ENCODE measurements at regions not wholly inside any gene's neighbourhood (a gene's known extent, or its start where the extent isn't known, plus 50 kb on each side); places are given as distances from the start of the nearest gene placed in this dataset.

DNA sequence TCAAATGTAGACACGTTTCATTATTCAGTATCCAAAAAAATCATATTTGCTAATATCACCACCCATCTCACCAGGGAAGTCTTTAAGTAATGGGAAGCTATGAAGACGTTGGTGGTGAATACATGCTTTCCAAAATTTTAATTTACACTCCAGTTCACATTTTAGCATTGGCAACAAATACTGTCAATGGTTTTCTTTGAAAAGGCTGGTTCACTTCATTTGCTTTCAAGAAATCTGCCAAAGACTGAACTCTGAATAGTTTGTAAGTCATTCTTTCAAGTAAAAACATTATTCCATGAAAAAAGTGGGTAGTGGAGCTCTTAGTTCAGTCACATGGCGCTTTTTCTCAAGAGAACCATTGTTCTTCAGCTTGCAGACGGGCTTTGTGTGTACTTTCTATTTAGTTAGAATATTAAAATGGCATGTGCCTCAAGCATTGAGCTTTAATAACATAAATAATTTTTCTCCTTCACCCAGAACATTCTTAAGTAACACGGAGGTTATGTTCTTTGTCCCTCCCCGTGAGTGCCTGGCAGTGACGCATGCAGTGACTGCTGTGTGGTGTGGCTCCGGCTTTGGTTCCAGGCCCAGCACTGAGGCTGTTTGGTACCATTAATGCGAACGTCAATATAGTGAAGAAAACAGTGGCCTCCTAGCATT, 300.0 kb upstream of the HDAC4 start:
- no peak for DNase-seq

DNA sequence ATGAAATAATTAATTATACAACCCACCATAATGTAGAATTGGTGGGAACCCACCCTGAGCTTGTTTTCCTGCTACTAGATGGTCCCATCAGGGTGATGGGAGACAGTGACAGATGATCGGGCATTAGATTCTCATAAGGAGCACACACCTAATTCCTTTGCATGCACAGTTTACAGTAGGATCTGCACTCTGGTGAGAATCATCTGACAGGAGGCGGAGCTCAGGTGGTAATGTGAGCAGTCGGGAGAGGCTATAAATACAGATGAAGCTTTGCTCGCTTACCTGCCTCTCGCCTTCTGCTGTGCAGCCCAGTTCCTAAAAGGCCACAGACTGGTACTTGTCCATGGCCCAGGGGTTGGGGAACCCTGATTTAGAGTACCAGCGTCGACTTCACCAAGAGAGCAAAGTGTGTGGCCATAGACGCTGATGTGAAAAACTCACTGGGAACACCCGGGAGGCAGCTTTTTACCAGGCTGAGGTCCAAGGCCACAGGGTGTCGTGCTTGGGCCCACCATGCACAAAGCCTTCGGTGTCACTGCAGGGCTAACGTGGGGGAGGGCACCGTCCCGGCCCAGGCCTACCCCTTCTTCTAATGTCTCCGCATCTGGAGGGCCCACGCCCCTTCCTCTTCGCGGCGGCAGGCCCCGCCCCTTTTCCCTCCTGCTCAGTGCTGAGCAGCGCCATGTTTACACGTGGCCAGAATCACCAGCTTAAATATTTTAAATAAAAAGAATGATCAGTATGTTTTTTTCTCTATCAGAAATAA, 296.8 kb upstream of the HDAC4 start:
- DNase-seq, result no peak

DNA sequence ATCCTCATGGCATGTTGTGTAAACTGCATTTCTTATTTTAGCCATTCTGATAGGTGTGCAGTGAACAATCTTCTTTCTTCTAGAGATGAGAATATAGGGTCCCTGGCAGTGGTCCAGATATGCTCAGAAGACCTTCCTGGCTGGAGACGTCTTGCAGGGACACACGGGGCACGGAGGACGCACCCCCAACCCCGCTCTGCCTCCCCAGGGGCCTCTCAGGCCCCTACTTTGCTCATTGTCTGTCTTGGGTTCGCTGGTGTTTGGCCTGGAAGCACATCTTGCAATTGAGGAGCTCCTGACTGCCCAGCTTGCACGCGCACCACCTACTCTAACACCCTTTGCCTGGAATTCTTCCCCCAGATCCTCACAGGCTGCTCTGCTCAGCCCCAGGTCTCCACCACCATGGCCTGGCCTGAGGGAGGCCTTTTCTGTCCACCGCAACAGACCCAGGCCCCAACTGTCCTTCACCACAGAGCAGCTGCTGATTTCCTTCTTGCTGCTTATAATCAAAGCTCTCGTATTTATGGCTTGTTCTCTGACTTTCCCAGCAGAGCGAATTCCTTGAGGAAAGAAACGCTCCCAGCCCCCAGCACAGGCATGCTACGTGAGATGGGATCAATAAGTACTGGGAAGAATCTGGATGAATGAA, 295.9 kb upstream of the HDAC4 start:
- no peak for DNase-seq

DNA sequence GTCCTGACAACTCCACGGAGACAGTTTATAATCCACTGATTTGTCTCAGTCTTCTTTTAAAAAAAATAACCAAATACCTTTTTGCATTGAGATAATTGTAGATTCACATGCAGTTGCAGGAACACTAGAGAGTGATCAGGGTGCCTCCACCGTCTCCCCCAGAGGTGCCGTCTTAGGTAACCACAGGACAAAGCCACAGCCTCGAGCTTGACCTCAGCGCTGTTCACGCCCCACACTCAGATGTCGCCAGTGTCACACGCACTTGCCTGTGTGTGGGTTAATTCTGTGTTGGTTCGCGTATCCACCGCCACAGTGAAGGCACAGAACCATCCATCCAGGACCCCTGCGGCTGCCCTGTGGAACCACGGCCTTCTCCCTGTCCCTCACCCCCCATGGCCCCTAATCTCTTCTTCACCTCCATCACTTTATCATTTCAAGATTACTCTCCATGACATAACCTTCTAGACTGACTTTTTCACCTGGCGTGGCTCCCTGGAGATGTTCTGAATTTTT, 295.0 kb upstream of the HDAC4 start:
- no peak for DNase-seq

DNA sequence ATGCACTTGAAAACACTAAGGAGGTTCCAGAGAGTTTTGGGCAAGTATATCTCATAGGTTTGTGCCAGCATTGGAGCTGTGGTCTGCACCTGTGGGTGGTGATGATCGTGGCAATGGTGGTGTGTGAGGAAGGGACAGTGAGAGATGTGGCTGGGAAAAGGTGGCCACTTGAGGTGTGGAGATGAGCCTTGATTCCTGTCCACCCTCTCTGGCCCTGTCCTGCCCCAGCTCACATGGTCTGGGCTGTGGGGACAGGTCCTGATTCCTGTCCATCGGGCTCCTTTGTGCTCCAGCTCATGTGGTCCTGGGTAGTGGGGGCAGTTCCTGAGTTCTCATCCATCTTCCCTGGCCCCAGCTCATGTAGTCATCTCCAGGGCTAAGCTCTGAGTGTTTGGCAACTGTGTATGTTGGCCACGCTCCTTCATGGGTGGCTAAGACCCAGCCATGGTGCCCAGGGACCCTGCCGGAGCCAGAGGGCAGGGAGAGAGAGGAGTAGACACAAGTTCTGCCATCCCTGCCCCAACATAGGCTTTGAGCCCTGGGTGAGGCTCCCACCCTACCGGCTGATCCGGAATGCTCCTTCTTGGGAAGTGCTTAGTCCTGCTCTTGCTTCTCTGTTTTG, 294.4 kb upstream of the HDAC4 start:
- DNase-seq, result no peak

DNA sequence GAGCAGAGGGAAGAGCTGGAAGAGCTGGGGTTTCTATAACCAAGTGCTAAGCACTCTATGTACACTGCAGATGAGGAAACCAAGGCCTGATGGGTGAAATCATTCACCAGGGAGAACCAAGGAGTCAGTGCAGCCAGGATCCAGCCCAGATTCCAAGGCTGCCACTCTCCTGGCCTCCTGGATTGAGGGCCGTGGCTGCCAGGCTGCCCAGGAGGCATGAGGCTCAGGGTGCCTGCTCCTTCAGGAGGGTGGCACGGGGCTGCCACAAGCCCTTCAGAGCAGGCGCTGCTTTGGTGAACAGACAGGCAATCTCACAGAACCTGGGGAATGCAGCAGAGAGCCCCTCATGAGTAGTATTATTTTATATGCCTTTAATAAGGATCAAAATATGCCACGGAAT, 293.7 kb upstream of the HDAC4 start:
- no peak for DNase-seq

DNA sequence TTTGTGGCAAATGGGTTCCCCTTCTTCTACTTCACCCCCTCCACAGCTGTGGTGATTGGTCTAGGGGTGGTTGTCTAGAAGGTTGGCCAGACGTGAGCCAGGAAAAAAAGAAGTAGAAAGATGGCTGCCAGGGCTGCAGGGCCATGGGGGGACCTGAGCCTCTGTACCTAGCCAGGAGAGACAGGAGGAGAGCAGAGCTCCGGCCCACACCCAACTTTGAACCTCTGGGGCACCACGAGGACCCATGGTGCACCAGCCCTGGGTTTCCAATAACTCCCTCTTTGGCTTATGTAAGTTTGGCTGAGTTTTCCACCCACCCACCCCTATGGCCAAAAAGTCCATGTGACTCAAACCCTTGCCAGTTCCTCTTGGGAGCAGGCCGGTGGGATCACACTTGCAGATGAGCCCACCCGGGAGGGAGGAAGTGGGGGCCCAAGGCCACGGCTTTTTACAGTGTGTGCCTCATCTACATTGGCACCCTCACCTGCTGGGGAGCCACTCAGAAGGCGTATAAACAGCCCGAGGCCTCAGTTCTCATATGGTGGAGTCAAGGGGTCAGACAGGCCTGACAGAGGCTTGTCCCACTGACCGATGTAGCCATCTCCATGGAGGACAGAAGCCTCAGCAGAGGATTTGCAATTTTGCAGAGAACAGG, 293.1 kb upstream of the HDAC4 start:
- DNase-seq, result no peak

DNA sequence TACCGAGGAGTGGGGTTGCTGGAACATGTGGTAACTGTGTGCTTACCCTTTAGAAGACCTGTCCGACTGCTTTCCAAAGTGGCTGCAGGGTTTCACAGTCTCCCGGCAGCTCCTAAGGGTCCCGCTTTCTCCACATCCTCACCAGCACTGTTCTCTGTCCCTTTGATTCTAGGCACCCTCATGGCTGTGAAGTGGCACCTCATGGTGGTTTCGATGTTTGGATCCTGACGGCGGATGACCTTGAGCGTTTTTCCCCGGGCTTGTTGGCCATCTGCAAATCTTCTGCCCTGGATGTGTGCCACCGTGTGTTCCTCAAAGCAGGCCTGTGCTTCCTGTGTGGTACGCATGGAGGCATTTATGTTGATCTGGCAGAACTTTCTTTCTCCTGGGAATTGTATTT, 292.5 kb upstream of the HDAC4 start:
- DNase-seq, result no peak

DNA sequence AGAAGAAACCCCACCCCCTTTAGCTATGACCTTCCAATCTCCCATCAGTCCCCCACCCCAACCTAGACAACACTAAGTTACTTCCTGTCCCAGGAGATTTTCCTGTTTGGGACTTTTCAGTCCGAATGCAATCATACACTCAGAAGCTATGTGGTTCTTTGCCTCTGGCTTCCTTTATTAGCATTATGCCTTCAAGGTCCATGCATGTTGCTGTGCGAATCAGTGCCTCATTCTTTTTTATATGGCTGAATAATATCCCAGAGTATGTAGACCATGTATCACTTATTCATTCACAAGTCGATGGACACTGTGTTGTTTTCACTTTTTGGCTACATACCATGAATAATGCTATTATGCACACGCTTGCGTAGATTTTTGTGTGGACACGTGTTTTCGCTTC, 292.1 kb upstream of the HDAC4 start:
- no peak for DNase-seq

DNA sequence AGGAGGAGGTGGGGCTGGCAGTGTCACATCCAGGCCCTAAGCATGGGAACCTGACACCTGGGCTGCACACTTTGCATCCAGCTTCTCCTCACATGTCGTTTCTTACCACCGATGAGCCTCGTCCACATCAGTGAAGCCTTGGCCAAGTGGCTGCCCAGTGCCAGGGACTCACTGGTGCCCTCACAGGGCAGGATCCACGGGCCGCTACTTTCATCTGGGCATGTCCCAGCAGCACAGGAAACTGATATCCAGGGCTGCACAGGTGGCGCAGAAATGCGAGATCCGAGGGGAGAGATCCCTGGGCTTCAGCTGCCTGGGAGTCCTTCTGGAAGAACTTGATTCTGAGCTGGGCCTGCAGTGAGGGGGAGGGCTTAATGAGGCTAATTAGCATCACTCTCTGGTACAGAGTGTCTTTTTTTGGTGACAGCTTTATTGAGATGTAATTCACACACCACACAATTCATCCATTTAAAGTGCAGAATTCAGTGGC, 291.6 kb upstream of the HDAC4 start:
- no peak for DNase-seq

DNA sequence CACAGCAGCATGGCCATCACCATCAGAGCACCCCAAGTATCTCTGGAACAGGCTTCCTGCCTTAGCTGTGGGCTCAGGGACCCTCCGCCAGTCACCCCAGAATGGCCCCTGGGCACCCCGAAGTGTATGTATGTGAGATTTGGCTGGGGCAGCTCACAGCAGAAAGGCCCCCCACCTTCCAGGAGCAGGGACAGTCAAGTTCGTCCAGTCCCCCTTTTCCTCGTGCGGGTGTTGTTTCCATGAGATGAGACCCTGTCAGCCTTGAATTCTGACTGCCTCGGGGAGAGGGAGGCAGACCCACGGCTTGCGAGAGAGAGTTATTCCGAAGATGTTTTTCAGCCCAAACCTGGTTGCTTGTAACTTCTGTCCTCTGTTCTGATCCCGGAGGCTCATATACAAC, 290.9 kb upstream of the HDAC4 start:
- DNase-seq, result no peak

DNA sequence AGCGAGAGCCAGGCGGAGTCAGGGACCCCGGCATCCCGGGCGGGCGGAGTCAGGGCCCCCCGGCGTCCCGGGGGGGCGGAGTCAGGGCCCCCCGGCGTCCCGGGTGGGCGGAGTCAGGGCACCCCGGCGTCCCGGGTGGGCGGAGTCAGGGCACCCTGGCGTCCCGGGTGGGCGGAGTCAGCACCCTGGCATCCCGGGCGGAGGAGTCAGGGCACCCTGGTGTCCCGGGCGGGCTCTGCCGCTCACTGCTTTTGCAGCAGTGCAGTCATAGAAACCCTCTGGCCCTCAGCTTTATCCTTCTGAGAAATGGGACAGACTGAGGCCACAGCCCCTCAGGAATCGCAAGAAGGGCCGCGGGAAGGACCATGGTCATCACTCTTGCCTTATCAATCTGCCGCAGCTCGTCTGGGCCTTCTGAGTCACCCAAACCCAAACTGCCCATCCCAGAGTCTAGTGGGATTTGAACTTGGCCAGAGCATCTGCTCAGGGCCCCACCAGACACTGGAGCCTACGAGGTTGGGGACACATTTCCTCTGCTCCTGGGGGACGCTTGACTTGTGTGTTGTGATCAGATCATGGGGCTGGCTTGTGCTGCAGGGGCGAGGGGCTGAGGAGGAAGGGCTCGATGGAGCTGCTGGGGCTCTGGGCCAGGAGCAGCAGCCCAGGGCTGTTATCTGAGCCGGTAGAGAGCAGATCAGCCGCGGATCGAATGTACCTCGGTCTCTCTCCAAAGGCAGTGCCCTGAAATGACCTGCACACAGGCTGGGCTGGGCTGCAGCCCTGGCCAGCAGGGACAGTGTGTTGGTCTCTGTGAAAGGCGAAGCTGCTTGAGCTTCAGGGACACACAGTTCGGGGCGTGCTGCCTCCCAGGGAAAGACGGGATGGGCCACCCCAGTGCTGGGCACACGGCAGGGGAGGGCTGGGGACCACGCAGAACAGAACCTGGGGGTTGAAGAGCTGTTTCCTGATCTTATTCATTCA, 290.1 kb upstream of the HDAC4 start:
- no peak for DNase-seq

DNA sequence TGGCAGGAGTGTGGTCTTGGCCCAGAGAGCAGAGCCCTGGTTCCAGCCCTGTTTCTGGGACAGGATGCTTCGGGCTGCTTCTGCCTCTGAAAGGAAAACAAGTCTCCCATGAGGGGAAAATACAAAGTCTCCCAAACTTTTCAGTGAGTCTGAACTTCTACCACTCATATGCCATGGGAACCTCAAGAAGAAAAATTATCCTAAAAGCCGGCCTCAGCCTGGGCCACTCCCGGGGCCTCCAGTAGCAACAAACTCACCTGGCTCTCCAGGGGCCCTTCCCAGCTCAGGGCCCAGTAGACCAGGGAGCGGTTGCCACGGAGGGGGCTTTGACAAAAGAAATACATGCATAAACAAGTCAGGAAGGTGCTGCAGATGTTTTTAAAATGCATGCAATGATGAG, 289.2 kb upstream of the HDAC4 start:
- DNase-seq, result no peak

DNA sequence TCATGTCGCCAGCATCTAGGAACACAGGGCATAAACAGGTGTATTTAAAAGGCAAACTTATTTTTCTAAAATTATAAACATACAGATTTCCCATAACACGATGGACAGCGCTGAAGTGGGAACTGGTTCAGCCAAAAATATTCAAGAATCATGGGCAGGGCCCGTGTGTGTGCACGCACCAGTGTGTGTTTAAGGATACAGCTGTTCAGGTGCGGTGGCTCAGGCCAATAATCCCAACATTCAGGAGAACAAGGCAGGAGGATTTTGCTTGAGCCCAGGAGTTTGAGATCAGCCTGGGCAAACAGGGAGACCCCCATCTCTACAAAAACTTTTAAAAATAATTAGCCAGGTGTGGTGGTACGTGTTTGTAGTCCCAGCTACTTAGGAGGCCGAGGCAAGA, 288.6 kb upstream of the HDAC4 start:
- DNase-seq, result no peak

DNA sequence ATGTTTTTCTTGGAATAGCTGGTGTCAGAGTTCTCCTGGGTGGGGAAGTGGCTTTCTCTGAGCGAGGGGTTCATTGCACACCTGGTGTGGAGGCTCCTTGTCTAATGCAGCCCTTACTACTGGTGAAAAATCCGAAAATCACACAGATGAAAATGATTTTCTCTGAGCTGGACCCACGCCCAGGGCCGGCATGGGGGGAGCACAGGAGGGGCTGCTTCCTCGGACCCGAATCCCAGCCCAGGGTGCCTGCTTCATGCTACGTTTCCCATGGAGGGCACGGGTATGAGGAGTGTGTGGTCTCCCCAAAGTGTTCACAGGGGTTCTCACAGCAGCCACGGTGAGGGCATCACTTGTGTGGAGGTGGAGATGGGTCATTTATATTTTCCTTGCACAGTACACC, 288.0 kb upstream of the HDAC4 start:
- DNase-seq, result no peak

DNA sequence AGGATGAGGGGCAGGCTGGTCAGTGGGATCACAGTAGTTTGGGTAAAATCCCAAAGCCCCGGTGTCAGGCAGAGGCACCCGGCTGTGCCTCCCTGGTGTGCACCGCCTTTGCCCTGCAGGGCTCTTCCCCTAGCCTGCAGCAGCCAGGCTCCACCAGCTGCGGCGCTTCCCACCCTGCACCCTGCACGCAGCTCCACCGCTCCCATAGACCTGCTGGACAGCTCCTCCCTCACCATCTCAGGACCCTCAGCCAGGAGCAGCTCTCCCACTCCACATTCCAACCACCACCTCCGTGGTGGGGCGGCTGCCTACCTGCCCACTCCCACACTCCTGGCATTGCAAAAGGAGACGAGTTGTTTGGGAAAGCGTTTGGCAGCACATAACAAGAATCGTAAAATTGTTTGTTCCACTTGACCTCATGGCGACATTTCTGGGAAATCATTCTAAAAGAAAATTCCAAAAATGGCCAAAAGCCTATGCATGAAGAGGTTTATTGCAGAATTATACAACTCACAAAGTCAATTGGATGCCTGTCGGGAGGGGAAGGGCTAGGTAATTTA, 287.4 kb upstream of the HDAC4 start:
- DNase-seq, result no peak

DNA sequence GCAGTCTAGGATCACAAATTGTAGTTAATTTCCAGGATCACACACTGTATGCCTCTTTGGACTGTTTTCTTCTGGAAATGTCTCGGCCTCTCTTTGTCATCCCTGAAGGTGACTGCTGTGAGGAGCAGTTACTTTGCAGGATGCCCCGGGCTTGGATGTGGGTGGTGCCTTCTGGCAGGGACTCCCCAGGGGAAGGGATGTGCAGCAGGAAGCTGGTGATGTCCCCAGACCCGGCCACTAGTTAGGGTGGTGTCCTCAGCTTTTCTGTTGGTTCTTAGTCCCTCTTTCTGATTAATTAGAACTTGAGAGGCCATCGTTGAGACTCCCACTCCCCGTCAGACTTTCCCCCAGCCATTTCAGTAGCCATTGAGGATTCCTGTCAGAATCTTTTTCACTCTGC, 286.6 kb upstream of the HDAC4 start:
- DNase-seq, result no peak

DNA sequence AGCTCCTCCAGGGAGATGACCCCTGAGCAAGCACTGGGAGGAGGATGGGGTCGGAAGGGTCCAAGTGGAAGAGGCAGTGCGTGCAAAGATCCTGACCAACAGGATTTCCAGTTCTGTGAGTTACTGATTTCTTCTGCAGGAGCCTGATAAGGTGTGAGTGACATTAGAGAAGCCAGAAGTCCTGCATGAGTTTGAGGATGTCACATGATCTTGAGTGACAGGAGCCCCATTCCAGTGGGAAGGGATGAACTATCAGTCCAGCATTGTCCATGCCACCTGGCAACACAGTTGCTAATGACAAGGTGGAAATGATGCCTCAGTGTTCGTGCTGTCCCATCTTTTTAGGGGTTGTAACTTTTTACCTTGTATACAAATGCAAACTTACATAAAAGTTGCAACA, 285.1 kb upstream of the HDAC4 start:
- DNase-seq, result no peak

DNA sequence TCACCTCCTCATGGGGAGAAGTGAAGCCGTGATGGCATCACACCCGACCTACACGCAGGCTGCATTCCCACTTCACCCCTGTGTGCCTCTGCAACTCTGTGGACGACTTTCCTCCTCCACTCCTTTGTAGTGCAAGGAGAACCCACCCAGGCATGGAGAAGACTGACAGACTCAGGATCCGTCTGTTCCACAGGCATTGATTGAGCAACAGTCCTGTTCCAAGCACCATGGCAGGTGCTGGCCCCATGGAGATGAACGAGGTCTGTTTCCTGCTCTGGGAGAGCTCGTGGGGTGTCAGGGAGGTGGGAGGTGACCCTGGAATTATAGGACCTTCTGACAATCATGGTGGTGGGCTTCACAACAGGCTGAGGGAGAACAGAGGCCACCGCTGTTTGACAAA, 284.7 kb upstream of the HDAC4 start:
- no peak for DNase-seq

DNA sequence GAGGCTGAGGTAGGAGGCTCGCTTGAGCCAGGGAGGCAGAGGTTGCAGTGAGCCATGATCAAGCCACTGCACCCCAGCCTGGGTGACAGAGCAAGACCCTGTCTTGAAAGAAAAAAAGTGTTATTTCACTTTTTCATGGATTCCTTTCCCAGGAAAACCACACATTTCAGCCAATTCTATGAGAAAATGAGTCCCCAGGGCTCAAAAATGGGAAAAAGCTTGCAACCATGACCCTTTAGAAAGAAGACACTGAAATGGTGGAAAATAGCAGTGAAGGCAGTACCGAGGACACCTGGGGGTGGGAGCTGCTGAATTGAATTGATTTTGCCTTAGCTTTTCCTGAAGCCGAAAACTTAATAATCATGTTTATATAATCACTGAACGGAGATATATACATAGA, 284.2 kb upstream of the HDAC4 start:
- no peak for DNase-seq

DNA sequence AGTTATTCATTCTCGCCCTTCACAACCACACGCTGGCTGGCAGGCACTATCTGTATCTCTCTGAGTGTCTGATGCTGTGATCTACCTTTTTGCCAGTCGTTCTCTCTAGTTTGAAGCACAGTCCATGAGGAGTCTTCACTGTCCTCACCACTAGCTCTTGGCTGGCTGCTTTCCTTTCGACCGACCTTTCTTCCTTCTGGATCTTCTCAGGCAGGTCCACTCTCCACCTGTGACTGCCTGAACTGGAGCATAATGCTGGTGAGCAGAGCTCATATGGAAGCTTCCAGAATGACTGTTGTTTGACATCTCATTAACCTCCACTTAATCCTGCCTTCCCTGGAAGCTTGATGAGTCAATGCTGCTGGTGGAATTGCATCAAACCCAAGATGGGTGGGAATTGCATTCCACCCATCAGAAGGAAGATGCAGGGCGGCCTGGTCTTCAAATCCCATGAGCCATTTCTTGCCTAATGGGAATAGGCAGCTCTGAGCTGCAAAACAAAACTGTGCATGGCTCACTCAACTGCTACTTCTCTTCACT, 283.5 kb upstream of the HDAC4 start:
- DNase-seq, result no peak
